Activated CD4-positive, alpha-beta memory T cell treated with anti-CD3 and anti-CD28 coated beads, Interleukin-2, amount 10 ng/mL, durations not matched to agents 7 days and 5 days (primary cell): ENCODE measurements at regions not wholly inside any gene's neighbourhood (a gene's known extent, or its start where the extent isn't known, plus 50 kb on each side); places are given as distances from the start of the nearest gene placed in this dataset.

Experiments
- CTCF ChIA-PET: fragments of 350-600 bp; sonication (Branson Sonifier 250); formaldehyde crosslinking; loops from one replicate; lab custom pipeline; 2021; ENCODE audit warnings: antibody characterized with exemption, inconsistent platforms; lab: Charles Lee
- POLR2A ChIA-PET: fragments of 350-600 bp; sonication (Branson Sonifier 250); formaldehyde crosslinking; loops from one replicate; lab custom pipeline; 2021; ENCODE audit warnings: antibody characterized with exemption; lab: Charles Lee
- DNase-seq: peaks from one replicate; pipeline ENCODE4 v3.0.0-alpha.2; 2020
- H3K27ac Mint-ChIP-seq: one replicate; pipeline ENCODE4 v1.8.0; 2021; ENCODE audit warnings: mild to moderate bottlenecking, mixed read lengths
- H3K27me3 Mint-ChIP-seq: one replicate; pipeline ENCODE4 v1.8.0; 2021; ENCODE audit warnings: mixed read lengths
- H3K36me3 Mint-ChIP-seq: one replicate; pipeline ENCODE4 v1.8.0; 2021; ENCODE audit warnings: low read depth, mixed read lengths
- H3K4me1 Mint-ChIP-seq: one replicate; pipeline ENCODE4 v1.8.0; 2021; ENCODE audit warnings: mixed read lengths
- H3K4me3 Mint-ChIP-seq: one replicate; pipeline ENCODE4 v1.8.0; 2021; ENCODE audit warnings: mild to moderate bottlenecking, mixed read lengths
- H3K9me3 Mint-ChIP-seq: one replicate; pipeline ENCODE4 v1.8.0; 2021; ENCODE audit warnings: mixed read lengths

DNA sequence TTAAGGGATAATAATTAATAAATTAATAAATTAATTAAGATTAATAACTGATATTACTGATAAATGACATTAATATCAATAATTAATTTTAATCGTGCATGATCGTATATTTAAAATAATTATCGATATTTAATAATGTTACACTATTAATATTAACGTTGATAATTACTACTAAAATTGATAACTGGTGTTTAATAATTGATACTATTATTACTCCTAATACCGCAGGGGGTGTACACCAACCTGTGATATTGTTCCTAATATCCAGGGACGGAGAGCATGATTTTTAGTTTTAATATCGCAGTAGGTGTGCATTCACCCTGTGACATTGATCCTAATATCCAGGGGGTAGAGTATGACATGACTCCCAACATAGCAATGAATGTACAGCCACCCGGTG lies 1930.8 kb downstream of the SUCLG1 start:
- Mint-ChIP-seq H3K27ac (no peak overlapping the region), H3K4me3 (no peak overlapping the region), H3K9me3 (peaks cover 11% of the 10 kb centered on the region), H3K27me3 (no peaks in the 10 kb centered on the region), H3K36me3 (no peaks in the 10 kb centered on the region), H3K4me1 (no peaks in the 10 kb centered on the region)
- ChIA-PET POLR2A (no interaction called here), CTCF (no interaction called here)
- no peak for DNase-seq

DNA sequence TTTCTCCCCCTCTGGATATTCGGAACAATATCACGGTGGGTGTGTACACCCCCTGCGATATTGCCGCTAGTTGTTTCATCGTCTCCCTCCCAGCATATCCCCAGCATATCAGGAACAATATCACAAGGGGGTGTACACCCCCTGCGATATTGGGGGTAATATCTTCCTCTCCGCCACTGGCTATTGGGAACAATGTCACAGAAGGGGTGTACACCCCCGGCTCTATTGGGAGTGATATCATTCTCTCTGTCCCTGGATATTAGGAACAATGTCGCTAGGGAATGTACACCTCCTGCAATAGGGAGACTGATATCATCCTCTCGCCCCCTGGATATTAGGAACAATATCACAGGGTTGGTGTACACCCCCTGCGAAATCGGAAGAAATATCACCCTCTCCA lies 1932.0 kb downstream of the SUCLG1 start:
- POLR2A ChIA-PET = no interaction called here
- CTCF ChIA-PET = no interaction called here
- Mint-ChIP-seq H3K4me1 (no peaks in the 10 kb centered on the region), H3K36me3 (no peaks in the 10 kb centered on the region), H3K4me3 (no peak overlapping the region), H3K27ac (no peak overlapping the region), H3K27me3 (no peaks in the 10 kb centered on the region), H3K9me3 (peaks cover 10% of the 10 kb centered on the region)
- no peak for DNase-seq

DNA sequence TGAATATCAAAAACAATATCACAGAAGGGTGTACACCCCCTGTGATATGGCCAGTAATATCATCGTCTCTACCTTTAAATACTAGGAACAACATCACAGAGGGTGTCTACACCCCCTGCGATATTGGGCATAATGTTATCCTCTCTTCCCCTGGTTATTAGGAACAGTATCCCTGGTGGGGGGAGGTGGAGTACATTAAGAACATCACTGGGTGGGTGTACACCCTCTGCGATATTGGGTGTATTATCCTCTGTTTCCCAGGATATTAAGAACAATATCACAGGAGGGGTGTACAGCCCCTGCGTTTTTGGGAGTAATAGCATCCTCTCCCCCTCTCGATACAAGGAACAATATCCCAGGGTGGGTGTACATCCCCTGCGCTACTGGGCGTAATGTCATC lies 1932.8 kb downstream of the SUCLG1 start:
- H3K36me3 Mint-ChIP-seq = no peaks in the 10 kb centered on the region
- H3K4me3 Mint-ChIP-seq = no peak overlapping the region
- POLR2A ChIA-PET = no interaction called here
- no peak overlapping the region for H3K27ac Mint-ChIP-seq
- no peak for DNase-seq
- peaks cover 13% of the 10 kb centered on the region for H3K9me3 Mint-ChIP-seq
- CTCF ChIA-PET = no interaction called here
- H3K27me3 Mint-ChIP-seq = no peaks in the 10 kb centered on the region
- H3K4me1 Mint-ChIP-seq = no peaks in the 10 kb centered on the region

DNA sequence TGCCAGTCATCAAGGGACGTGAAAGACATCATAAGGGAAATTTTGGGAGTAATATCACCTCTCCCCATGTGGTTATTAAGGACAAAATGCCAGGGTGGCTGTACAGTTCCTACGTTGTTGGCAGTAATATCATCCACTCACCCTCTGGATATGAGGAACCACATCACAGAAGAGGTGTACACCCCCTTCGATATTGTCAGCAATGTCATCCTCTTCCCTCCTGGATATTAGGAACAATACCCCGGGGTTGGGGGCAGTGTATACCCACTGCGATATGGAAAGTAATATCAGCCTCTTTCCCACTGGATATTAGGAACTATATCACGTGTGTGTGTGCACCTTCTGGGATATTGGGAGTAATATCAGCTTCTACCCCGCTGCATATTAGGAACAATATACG lies 1933.3 kb downstream of the SUCLG1 start:
- DNase-seq = no peak
- no peaks in the 10 kb centered on the region for H3K27me3 Mint-ChIP-seq
- ChIA-PET CTCF (no interaction called here), POLR2A (no interaction called here)
- no peaks in the 10 kb centered on the region for H3K4me1 Mint-ChIP-seq
- H3K9me3 Mint-ChIP-seq = peaks cover 13% of the 10 kb centered on the region
- no peak overlapping the region for H3K27ac Mint-ChIP-seq
- no peak overlapping the region for H3K4me3 Mint-ChIP-seq
- no peaks in the 10 kb centered on the region for H3K36me3 Mint-ChIP-seq

DNA sequence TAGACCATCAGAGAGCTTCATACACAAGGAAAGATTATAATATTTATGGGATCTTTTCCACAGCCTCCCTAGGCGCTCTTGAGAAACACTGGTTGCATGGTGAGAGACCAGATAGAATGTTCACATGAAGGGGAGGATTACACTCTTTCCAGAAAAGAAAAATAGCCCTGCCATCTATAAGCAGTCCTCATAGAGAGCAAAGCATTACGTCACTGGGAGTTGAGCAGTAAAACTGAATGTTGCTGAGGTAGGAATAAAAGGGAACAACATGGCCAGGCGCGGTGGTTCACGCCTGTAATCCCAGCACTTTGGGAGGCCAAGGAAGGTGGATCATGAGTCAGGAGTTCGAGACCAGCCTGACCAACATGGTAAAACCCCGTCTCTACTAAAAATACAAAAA lies 1934.3 kb downstream of the SUCLG1 start:
- no peak overlapping the region for H3K4me3 Mint-ChIP-seq
- CTCF ChIA-PET = no interaction called here
- peaks cover 13% of the 10 kb centered on the region for H3K9me3 Mint-ChIP-seq
- no peak overlapping the region for H3K27ac Mint-ChIP-seq
- no peak for DNase-seq
- no peaks in the 10 kb centered on the region for H3K36me3 Mint-ChIP-seq
- no peaks in the 10 kb centered on the region for H3K27me3 Mint-ChIP-seq
- H3K4me1 Mint-ChIP-seq = no peaks in the 10 kb centered on the region
- POLR2A ChIA-PET = no interaction called here

DNA sequence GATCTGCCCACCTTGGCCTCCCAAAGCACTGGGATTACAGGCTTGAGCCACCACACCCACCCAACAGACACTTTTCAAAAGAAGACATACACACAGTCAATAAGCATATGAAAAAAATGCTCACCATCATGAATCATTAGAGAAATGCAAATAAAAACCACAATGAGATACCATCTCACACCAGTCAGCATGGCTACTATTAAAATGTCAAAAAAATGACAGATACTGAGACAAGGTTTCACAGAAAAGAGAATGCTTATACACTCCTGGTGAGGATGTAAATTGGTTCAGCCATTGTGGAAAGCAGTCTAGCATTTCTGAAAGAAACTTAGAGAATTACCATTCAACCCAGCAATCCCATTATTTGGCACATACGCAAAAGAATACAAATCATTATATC lies 1947.2 kb downstream of the SUCLG1 start:
- CTCF ChIA-PET = interaction anchor here (0.7 kb wide), 1 partner anchor 182 kb away, joined by 3 read pairs; no protein-coding TSS in a partner anchor
- Mint-ChIP-seq H3K9me3 (peaks cover 10% of the 10 kb centered on the region), H3K36me3 (no peaks in the 10 kb centered on the region), H3K4me1 (no peaks in the 10 kb centered on the region), H3K27ac (no peak overlapping the region), H3K4me3 (no peak overlapping the region), H3K27me3 (no peaks in the 10 kb centered on the region)
- no peak for DNase-seq
- POLR2A ChIA-PET = no interaction called here

DNA sequence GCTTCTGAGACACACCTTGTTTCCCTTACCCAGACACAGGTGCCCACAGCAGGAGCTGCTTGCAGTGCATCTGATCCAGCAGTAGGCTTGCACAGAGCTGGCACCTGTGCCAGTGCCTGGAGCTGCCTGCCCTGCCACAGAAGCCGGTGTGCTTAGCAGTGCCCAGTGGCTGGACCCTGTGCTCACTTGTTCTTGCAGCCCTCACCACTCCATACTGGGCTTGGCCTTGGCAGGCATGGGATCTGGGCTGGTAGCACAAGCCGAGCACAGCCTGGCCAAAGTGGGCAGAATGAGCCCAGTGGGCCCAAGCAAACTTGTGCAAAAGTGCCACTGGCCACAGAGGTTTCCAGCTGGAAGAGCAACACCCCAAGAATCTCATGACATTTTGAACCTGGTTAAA lies 1950.4 kb downstream of the SUCLG1 start:
- Mint-ChIP-seq H3K36me3 (no peaks in the 10 kb centered on the region), H3K4me1 (no peaks in the 10 kb centered on the region), H3K27me3 (no peaks in the 10 kb centered on the region), H3K4me3 (no peak overlapping the region), H3K9me3 (peaks cover 14% of the 10 kb centered on the region), H3K27ac (no peak overlapping the region)
- ChIA-PET CTCF (no interaction called here), POLR2A (no interaction called here)
- DNase-seq = no peak

DNA sequence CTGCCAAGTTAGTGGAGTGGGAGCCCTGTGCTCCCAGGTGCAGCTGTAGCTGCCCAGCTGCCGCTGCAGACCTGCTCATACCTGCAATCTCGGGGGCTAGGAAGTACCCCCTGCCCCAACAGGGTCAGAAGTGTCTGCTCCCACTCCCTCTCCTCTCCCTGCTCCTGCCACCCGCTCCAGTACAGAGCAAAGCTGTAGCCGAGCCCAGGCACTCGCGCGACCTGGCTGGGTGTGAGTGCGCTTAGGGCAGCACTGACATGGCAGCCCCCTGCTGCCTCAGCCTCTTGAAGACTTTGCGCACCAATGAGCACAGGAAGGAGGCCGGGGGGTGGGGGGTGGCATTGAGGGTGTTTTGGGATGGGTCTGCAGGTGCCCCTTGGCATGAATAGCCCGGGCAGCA lies 1951.4 kb downstream of the SUCLG1 start:
- no peaks in the 10 kb centered on the region for H3K36me3 Mint-ChIP-seq
- H3K4me3 Mint-ChIP-seq = no peak overlapping the region
- H3K4me1 Mint-ChIP-seq = no peaks in the 10 kb centered on the region
- no peak overlapping the region for H3K27ac Mint-ChIP-seq
- ChIA-PET POLR2A (no interaction called here), CTCF (no interaction called here)
- no peak for DNase-seq
- no peaks in the 10 kb centered on the region for H3K27me3 Mint-ChIP-seq
- peaks cover 19% of the 10 kb centered on the region for H3K9me3 Mint-ChIP-seq

DNA sequence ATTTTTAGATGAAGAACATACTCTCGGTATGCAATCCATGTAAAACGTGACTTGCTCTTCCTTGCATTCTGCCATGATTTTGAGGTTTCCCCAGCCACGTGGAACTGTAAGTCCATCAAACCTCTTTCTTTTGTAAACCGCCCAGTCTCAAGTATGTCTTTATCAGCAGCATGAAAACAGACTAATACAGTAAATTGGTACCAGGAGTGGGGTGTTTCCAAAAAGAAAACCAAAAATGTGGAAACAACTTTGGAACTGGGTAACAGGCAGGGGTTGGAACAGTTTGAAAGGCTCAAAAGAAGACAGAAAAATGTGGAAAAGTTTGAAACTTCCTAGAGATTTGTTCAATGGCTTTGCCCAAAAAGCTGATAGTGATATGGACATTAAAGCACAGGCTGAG lies 1957.9 kb downstream of the SUCLG1 start:
- DNase-seq = no peak
- ChIA-PET POLR2A (no interaction called here), CTCF (no interaction called here)
- H3K27ac Mint-ChIP-seq = no peak overlapping the region
- no peaks in the 10 kb centered on the region for H3K27me3 Mint-ChIP-seq
- H3K9me3 Mint-ChIP-seq = peaks cover 31% of the 10 kb centered on the region
- no peaks in the 10 kb centered on the region for H3K4me1 Mint-ChIP-seq
- no peak overlapping the region for H3K4me3 Mint-ChIP-seq
- no peaks in the 10 kb centered on the region for H3K36me3 Mint-ChIP-seq

DNA sequence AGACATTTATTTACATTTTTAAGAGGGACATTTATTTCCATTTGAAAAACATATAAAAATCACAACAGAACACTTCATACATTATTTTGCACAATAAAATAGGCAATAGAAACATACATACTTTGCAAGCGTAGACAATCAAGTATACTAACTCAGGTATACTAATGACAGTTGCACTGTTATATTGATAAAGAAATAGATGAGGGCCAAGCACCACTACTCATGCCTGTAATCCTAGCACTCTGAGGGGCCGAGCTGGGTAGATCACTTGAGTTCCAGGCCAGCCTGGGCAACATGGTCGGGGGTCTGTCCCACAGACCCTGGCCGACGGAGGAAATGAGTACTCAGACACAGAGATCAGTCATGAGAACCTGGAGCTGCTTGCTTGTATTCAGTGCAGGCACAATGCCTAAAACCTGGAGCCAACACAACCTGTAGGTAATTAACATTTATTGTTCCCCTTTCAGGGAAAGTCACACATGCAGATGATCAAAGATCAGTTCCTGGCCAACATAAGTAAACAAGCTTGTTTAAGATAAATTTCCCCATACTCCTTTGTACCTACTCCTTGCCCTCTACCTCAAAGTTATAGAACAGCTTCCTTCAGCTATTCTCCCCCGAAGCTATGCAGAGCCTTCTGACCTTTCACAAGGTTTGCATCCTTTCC lies 1960.2 kb downstream of the SUCLG1 start:
- Mint-ChIP-seq H3K36me3 (no peaks in the 10 kb centered on the region), H3K27ac (no peak overlapping the region), H3K27me3 (no peaks in the 10 kb centered on the region), H3K4me3 (no peak overlapping the region), H3K4me1 (no peaks in the 10 kb centered on the region), H3K9me3 (peaks cover 28% of the 10 kb centered on the region)
- POLR2A ChIA-PET = no interaction called here
- CTCF ChIA-PET = no interaction called here
- DNase-seq = no peak

DNA sequence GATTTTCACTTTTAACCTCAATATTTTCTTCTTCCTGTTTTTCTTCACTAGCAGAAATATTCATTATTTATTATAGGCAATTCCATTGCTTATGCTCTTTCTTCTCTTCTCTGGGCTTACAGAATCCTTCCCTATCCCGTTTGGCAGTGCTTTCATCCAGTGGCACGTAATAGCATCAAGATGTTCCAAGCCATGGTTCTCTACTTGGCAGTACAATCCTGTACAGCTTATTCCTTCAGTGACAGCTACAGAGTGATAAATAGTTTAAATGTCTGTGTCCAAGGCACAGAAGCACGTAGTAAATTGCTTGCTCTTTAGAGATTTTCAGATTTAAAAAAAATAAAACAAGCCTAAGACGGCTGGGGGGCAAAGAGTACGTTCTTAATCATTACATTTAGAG lies 1964.3 kb downstream of the SUCLG1 start:
- no peak overlapping the region for H3K27ac Mint-ChIP-seq
- peaks cover 11% of the 10 kb centered on the region for H3K9me3 Mint-ChIP-seq
- H3K4me1 Mint-ChIP-seq = no peaks in the 10 kb centered on the region
- no peaks in the 10 kb centered on the region for H3K27me3 Mint-ChIP-seq
- DNase-seq = no peak
- ChIA-PET POLR2A (no interaction called here), CTCF (no interaction called here)
- H3K4me3 Mint-ChIP-seq = no peak overlapping the region
- no peaks in the 10 kb centered on the region for H3K36me3 Mint-ChIP-seq

DNA sequence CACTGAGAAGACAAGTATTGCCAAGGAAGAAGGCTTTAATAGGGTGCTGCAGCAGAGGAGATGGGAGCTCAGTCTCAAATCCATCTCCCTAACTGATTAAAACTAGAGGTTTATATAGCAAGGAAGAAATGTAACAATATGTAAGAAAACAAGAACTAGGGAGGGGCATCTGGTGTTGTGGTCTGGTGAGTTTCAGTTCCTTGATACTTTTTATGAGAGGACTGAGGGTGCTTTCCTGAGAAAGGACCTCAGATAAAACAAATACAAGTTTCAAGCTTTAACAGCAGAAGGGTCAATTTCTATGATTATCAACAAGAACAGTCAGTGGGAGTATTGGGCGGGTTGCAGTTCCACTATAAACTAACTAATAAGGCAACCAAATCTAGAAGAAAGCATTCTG lies 1967.5 kb downstream of the SUCLG1 start:
- no peak overlapping the region for H3K27ac Mint-ChIP-seq
- H3K4me3 Mint-ChIP-seq = no peak overlapping the region
- H3K36me3 Mint-ChIP-seq = no peaks in the 10 kb centered on the region
- H3K4me1 Mint-ChIP-seq = no peaks in the 10 kb centered on the region
- DNase-seq = no peak
- ChIA-PET POLR2A (no interaction called here), CTCF (no interaction called here)
- H3K27me3 Mint-ChIP-seq = no peaks in the 10 kb centered on the region
- H3K9me3 Mint-ChIP-seq = peaks cover 3% of the 10 kb centered on the region

DNA sequence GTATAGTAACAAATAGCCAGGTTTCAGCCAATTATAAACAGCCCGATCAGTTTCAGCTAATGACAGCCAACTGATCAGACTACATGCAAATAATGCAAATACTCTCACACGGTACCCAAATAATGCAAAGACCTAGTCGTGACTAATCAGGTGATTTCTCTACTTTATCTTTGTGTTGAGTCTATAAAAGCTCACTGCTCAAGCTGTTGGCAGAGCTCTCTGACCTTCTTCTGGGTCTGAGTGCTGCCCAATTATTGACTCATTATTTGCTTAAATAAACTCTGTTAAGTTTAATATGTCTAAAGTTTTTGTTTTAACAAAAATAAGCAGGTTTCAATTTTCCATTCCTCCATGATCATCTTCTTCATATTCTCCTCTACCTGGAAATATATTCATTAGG lies 1971.7 kb downstream of the SUCLG1 start:
- no peaks in the 10 kb centered on the region for H3K36me3 Mint-ChIP-seq
- H3K27me3 Mint-ChIP-seq = no peaks in the 10 kb centered on the region
- ChIA-PET POLR2A (no interaction called here), CTCF (no interaction called here)
- DNase-seq = no peak
- H3K27ac Mint-ChIP-seq = no peak overlapping the region
- H3K4me3 Mint-ChIP-seq = no peak overlapping the region
- no peaks in the 10 kb centered on the region for H3K4me1 Mint-ChIP-seq
- H3K9me3 Mint-ChIP-seq = peaks cover 3% of the 10 kb centered on the region

DNA sequence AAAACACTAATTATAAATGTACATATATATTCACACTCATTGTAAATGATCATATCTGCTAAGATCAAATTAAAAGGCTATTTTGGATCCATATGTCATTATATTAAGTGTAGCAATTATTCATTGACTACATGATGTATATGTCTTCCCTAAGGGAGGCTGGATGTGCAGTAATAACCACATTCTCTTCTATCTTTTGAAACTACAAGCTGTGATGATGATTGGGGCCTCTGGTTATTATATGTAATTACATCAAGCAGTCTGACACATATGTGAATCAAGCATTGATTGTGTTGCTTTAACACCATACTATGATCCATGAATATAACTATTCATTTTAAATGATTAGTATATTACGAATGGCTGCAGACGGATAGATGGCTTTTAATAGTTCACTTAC lies 1973.4 kb downstream of the SUCLG1 start:
- ChIA-PET POLR2A (no interaction called here), CTCF (no interaction called here)
- Mint-ChIP-seq H3K36me3 (no peaks in the 10 kb centered on the region), H3K27me3 (no peaks in the 10 kb centered on the region), H3K27ac (no peak overlapping the region), H3K4me3 (no peak overlapping the region), H3K4me1 (no peaks in the 10 kb centered on the region), H3K9me3 (no peaks in the 10 kb centered on the region)
- no peak for DNase-seq
